Memory B cell (primary cell): ENCODE measurements at regions not wholly inside any gene's neighbourhood (a gene's known extent, or its start where the extent isn't known, plus 50 kb on each side); places are given as distances from the start of the nearest gene placed in this dataset.

Source experiments
- ATAC-seq: fragments of 150-1000 bp; cut with Tn5 transposase; 2 replicates; pipeline ENCODE4 v1.10.0; 2021; ENCODE audit warnings: low read depth, mild to moderate bottlenecking, moderate library complexity
- DNase-seq, 2 donors: peaks; one replicate each; pipeline ENCODE4 v3.0.0; 2022; ENCODE audit warnings: low spot score in 2 of 2
- H3K27ac Mint-ChIP-seq: one replicate; pipeline ENCODE4 v1.8.0; 2022; ENCODE audit warnings: mild to moderate bottlenecking, moderate library complexity, mixed read lengths
- H3K27me3 Mint-ChIP-seq: one replicate; pipeline ENCODE4 v1.8.0; 2022; ENCODE audit warnings: mixed read lengths
- H3K36me3 Mint-ChIP-seq: one replicate; pipeline ENCODE4 v1.8.0; 2022; ENCODE audit warnings: mild to moderate bottlenecking, mixed read lengths
- H3K4me1 Mint-ChIP-seq: one replicate; pipeline ENCODE4 v1.8.0; 2022; ENCODE audit warnings: mixed read lengths
- H3K4me3 Mint-ChIP-seq: one replicate; pipeline ENCODE4 v1.8.0; 2022; ENCODE audit warnings: mild to moderate bottlenecking, moderate library complexity, mixed read lengths
- H3K9me3 Mint-ChIP-seq: one replicate; pipeline ENCODE4 v1.8.0; 2022; ENCODE audit warnings: mixed read lengths

DNA sequence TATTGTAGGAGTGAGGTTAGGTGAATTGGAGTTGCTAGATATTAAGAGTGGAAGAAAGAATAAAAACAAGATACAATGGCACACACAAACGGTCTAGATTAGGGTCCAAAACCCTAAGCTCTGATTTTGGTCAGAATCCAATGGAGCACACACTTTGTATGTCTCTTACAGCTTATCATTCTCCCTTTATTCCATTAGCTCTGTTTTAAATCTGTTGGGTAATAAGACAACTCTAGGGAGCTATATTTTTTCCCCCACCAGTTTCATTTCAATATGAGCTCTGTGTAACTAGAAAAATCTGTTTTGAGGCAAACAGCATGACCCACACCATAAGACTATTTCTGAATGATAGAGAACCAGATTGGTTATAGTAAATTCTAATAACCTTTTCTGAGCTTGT, 465.6 kb downstream of the ADGRL2 start:
- Mint-ChIP-seq H3K27ac (no peak overlapping the region), H3K27me3 (no peaks in the 10 kb centered on the region), H3K4me3 (no peak overlapping the region), H3K36me3 (no peaks in the 10 kb centered on the region), H3K4me1 (no peaks in the 10 kb centered on the region), H3K9me3 (peaks cover 5% of the 10 kb centered on the region)
- ATAC-seq = no peak
- no peak for DNase-seq

DNA sequence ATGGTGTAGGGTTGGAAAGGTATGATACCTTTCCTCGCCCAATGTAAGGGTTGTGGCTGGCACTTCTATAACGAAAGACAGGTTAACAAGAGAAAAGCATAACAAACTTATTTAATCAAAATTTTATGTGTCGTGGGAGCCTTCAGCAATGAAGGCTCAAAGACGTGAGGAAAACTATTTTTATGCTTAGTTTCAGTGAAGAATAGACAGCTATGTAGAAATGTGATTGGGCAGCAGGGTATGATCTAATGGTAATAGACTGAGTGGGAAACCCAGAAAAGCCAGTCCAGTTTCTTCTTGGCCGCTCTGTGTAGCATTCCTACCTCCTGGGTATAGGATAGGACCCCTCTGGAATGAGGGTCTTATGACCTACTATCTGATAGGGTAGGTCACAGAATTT, 464.7 kb downstream of the ADGRL2 start:
- ATAC-seq (no peak), DNase-seq (no peak)
- Mint-ChIP-seq H3K27me3 (no peaks in the 10 kb centered on the region), H3K27ac (no peak overlapping the region), H3K4me3 (no peak overlapping the region), H3K36me3 (no peaks in the 10 kb centered on the region), H3K9me3 (peaks cover 5% of the 10 kb centered on the region), H3K4me1 (no peaks in the 10 kb centered on the region)

GRCh38 chr1:82264802-82265201, 464.1 kb downstream of the ADGRL2 start:
- no peak for ATAC-seq
- Mint-ChIP-seq H3K9me3 (peaks cover 3% of the 10 kb centered on the region), H3K27me3 (no peaks in the 10 kb centered on the region), H3K4me1 (no peaks in the 10 kb centered on the region), H3K36me3 (no peaks in the 10 kb centered on the region), H3K4me3 (no peak overlapping the region), H3K27ac (no peak overlapping the region)
- DNase-seq = no peak

DNA sequence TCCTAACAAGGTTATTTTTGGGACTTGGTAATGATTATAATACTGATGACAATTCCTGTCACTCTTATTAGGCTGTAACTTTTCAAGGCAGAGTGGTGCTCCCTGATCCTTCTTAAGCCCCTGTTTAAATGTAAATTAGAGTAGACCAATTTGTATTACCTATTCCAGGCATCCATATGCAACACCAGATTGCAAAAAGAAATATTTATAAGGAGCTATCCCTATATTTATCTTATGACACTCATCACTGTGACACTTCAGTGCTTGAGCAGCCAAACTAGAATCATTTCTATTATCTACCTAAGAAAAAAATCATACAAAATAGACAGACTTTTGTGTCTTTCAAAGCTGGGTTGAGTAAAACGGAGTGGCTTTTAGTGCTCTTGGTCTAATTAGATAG, 462.7 kb downstream of the ADGRL2 start:
- ATAC-seq (no peak), DNase-seq (no peak)
- no peak overlapping the region for H3K4me3 Mint-ChIP-seq
- H3K27me3 Mint-ChIP-seq = no peaks in the 10 kb centered on the region
- no peaks in the 10 kb centered on the region for H3K36me3 Mint-ChIP-seq
- no peak overlapping the region for H3K27ac Mint-ChIP-seq
- peaks cover 1% of the 10 kb centered on the region for H3K9me3 Mint-ChIP-seq
- no peaks in the 10 kb centered on the region for H3K4me1 Mint-ChIP-seq

DNA sequence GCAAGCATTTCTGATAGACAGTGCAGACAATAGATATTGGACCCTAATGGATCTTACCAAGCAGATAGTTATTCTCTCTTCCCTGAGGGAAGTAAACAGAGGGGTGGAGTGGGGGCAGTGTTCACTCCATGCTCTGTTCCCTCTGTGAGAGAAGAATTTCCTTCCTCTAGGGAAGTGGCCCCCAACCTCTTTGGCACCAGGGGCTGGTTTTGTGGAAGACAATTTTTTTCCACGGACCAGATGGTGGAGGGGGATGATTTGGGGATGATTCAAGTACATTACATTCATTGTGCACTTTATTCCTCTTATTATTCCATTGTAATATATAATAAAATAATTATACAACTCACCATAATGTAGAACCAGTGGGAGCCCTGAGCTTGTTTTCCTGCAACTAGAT, 459.9 kb downstream of the ADGRL2 start:
- no peak overlapping the region for H3K4me3 Mint-ChIP-seq
- H3K27ac Mint-ChIP-seq = no peak overlapping the region
- H3K9me3 Mint-ChIP-seq = no peaks in the 10 kb centered on the region
- H3K27me3 Mint-ChIP-seq = no peaks in the 10 kb centered on the region
- no peaks in the 10 kb centered on the region for H3K4me1 Mint-ChIP-seq
- no peaks in the 10 kb centered on the region for H3K36me3 Mint-ChIP-seq
- DNase-seq (no peak), ATAC-seq (no peak)

GRCh38 chr1:82260051-82260450, 459.3 kb downstream of the ADGRL2 start:
- Mint-ChIP-seq H3K4me1 (no peaks in the 10 kb centered on the region), H3K9me3 (no peaks in the 10 kb centered on the region), H3K4me3 (no peak overlapping the region), H3K27me3 (no peaks in the 10 kb centered on the region), H3K36me3 (no peaks in the 10 kb centered on the region), H3K27ac (no peak overlapping the region)
- ATAC-seq (no peak), DNase-seq (no peak)

DNA sequence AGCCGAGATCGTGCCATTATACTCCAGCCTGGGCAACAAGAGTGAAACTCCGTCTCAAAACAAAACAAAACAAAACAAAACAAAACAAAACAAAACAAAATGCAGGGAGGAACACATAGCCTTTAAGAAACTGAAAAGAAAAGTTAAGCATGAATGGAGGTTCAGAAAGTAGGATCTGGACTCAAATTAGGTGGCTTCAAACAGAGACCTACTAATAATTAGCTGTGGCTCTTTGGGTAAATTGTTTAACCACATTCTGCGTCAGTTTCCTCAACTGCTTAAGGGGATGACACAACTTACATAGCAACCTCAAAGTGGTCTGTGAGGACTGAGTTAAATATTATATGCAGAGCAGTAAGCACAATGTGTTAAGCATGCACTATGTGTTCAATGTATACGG, 458.2 kb downstream of the ADGRL2 start:
- Mint-ChIP-seq H3K27ac (no peak overlapping the region), H3K4me1 (no peaks in the 10 kb centered on the region)

DNA sequence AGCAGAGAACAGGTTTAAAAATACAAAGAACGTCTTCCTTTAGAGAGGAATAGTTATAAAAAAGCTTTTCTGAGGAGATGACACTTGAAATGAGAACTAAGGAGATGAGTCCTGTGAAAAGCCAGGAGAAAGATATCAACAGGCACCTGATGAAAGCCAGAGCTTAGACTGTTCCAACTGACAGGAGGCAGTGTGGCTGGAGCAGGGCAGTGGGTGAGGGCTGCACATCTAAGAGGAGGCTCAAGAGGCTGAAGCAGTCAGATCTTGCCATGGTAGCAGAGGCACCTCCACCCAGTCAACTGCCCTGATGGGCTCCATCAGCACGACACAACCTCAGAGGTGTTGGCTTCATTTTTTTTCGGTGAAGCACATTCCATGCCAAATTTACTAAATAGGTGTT, 445.3 kb downstream of the ADGRL2 start:
- no peak overlapping the region for H3K27ac Mint-ChIP-seq
- DNase-seq (no peak), ATAC-seq (no peak)
- H3K27me3 Mint-ChIP-seq = no peaks in the 10 kb centered on the region
- no peaks in the 10 kb centered on the region for H3K36me3 Mint-ChIP-seq
- H3K9me3 Mint-ChIP-seq = peaks cover 2% of the 10 kb centered on the region
- H3K4me1 Mint-ChIP-seq = no peaks in the 10 kb centered on the region
- no peak overlapping the region for H3K4me3 Mint-ChIP-seq

More for the DNA sequence above, 458.2 kb downstream of the ADGRL2 start:
- DNase-seq = no peak
- no peaks in the 10 kb centered on the region for H3K27me3 Mint-ChIP-seq
- no peak for ATAC-seq
- no peaks in the 10 kb centered on the region for H3K9me3 Mint-ChIP-seq
- no peak overlapping the region for H3K4me3 Mint-ChIP-seq
- H3K36me3 Mint-ChIP-seq = no peaks in the 10 kb centered on the region

GRCh38 chr1:82245345-82246014, 444.7 kb downstream of the ADGRL2 start:
- Mint-ChIP-seq H3K9me3 (peaks cover 2% of the 10 kb centered on the region), H3K4me1 (no peaks in the 10 kb centered on the region), H3K36me3 (no peaks in the 10 kb centered on the region), H3K27me3 (no peaks in the 10 kb centered on the region), H3K4me3 (no peak overlapping the region), H3K27ac (no peak overlapping the region)
- ATAC-seq = no peak
- DNase-seq = no peak

DNA sequence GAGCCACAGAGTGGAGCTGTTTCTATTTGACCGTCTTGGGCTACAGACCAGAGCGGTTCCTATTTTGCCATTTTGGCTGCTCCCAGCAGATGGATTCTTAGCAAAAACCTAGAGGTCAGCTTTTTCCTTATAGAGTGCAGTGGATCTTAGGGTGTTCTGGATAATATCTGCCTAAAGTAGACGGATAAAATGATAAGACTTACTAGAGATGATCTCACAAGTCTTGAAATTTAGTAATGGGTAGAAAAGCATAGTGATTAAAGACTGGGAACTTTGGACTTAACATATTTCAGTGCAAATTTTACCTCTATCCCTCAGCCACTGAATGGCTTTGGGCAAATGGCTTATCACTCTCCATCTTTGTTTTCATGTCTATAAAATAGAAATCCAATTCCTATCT, 439.8 kb downstream of the ADGRL2 start:
- H3K4me3 Mint-ChIP-seq = no peak overlapping the region
- H3K36me3 Mint-ChIP-seq = no peaks in the 10 kb centered on the region

DNA sequence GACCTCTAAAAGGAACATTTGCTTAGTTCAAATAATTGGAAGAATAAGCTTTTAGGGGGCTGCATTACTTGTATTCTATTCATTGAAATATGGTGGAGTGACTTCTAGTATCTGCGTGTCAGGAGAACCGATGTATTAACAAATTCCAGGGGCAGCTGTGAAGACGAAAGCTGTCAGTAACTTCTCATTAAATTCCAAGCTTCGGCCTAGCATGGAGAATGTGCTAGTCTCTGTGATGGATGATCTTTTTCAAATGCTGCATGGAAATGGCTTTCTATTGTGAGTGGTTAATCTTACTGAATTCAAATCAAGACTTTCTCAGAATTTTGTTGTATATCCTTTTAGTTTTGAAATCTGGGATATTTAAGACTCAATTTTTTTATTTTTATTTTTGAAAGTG, 429.9 kb downstream of the ADGRL2 start:
- Mint-ChIP-seq H3K27me3 (no peaks in the 10 kb centered on the region), H3K4me3 (no peak overlapping the region), H3K36me3 (no peaks in the 10 kb centered on the region), H3K9me3 (peaks cover 1% of the 10 kb centered on the region), H3K27ac (no peak overlapping the region), H3K4me1 (no peaks in the 10 kb centered on the region)
- DNase-seq (no peak), ATAC-seq (no peak)

More for the DNA sequence above, 439.8 kb downstream of the ADGRL2 start:
- H3K27ac Mint-ChIP-seq = no peak overlapping the region
- H3K4me1 Mint-ChIP-seq = no peaks in the 10 kb centered on the region
- no peak for DNase-seq
- no peaks in the 10 kb centered on the region for H3K27me3 Mint-ChIP-seq
- peaks cover 8% of the 10 kb centered on the region for H3K9me3 Mint-ChIP-seq
- ATAC-seq = no peak

DNA sequence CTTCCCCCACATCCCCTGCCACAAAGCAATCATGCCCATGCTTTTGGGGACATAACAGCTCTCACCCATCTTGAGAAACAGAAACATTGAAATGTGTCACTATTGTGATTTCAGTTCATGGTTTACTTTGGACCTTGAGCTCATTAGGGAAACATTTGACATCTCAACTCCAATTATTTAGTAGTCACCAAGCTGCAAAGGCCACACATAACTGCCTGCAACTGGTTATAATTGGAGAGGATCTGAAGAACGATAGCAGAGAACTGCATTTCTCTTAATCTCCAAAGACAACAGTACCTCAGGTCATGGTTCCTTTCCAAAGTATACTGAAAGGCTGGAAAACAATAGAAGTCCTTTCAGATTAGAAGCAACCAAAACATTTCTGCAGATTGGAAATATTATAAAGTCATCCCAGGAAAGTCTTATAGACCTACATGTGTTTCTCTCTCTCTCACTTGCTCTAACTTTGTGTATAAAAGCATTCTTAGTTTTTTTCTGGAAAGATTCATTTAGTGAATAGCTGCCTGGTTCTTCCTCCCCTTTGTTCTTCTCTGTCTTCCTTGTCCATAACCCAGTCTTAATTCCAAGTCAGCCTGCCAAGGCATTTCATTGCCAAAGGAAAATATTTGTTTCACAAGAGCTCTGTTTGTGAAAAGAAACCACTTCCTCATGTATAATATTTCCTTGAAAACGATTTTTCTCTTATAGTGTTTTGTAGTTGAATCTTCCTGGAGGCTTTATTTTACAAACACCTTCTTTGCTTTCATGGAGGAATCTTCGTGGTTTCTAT, 426.8 kb downstream of the ADGRL2 start:
- DNase-seq (no peak), ATAC-seq (no peak)
- Mint-ChIP-seq H3K36me3 (no peaks in the 10 kb centered on the region), H3K9me3 (no peaks in the 10 kb centered on the region), H3K27me3 (no peaks in the 10 kb centered on the region), H3K27ac (no peak overlapping the region), H3K4me1 (no peaks in the 10 kb centered on the region), H3K4me3 (no peak overlapping the region)

- H3K27me3 Mint-ChIP-seq = no peaks in the 10 kb centered on the region
- no peak for DNase-seq
- no peak for ATAC-seq
Observed at GRCh38 chr1:82226186-82226505, 425.4 kb downstream of the ADGRL2 start.

GRCh38 chr1:82225421-82226185, 424.9 kb downstream of the ADGRL2 start:
- H3K4me3 Mint-ChIP-seq = no peak overlapping the region
- no peaks in the 10 kb centered on the region for H3K36me3 Mint-ChIP-seq
- ATAC-seq (no peak), DNase-seq (no peak)
- H3K27me3 Mint-ChIP-seq = no peaks in the 10 kb centered on the region
- H3K27ac Mint-ChIP-seq = no peak overlapping the region
- no peaks in the 10 kb centered on the region for H3K4me1 Mint-ChIP-seq
- H3K9me3 Mint-ChIP-seq = no peaks in the 10 kb centered on the region

More at GRCh38 chr1:82226186-82226505, 425.4 kb downstream of the ADGRL2 start:
- Mint-ChIP-seq H3K4me1 (no peaks in the 10 kb centered on the region), H3K36me3 (no peaks in the 10 kb centered on the region), H3K4me3 (no peak overlapping the region), H3K9me3 (no peaks in the 10 kb centered on the region), H3K27ac (no peak overlapping the region)
